NCI-H2107 treated with DMSO at 0.1 percent for 48 hours (cell line): ENCODE measurements at regions not wholly inside any gene's neighbourhood (a gene's known extent, or its start where the extent isn't known, plus 50 kb on each side); places are given as distances from the start of the nearest gene placed in this dataset.
A peak's percentile ranks its signal among the peaks of the same experiment; 100 is the strongest.
"Not testable (repeated sequence)": the region's sequence is repeated elsewhere in the genome, so short reads cannot be mapped to it uniquely, and the experiment has no call there.

Experiments
- DNase-seq: peaks from one replicate; lab custom pipeline; 2025; ENCODE audit not compliant: unreplicated experiment; lab: John Stamatoyannopoulos, UW

DNA sequence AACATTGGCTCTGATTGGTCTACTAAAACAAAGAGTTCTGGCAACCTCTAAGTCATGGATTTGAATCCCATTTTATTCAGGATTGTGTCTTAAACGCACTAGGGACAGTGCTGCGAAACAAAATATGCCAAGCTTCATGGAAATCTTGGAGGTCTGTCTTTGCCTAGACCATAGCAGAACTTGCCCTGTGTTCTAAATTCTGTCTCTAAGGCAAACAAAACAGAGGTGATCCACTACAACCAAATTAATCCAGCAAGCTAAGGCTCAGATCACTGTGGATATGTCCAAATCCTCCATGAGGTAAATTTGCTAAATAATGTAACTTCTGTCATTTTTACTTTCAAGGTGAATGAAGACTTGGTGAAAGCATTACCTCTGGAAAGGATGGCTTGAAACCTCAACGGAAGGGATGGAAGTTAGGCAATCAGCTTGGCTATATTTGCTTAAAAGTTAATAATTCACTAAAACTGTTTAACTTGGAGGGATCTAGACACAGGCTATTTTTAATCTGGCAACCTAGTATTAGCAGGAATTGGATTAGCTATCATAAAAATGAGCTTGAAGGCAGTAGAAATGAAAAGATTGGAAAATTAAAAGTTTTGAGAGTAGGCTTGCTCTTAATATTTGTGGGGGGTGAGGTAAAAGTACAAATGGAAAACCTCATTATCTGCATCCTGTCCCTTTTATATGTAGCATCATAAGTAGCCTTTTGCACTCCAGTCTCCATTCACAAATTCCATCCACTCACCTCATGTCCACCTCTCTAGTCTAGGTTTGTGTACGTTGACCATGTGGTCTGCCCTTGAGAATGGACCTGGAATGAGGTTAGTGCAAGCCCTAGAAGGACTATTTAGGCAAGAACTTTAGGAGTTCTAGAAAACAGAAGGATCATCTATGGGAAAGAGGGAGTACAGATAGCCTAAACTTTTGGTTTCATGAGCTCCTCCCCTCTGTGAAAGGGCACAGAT is 176.2 kb downstream of the SMC2 start:
- DNase-seq, result no peak

DNA sequence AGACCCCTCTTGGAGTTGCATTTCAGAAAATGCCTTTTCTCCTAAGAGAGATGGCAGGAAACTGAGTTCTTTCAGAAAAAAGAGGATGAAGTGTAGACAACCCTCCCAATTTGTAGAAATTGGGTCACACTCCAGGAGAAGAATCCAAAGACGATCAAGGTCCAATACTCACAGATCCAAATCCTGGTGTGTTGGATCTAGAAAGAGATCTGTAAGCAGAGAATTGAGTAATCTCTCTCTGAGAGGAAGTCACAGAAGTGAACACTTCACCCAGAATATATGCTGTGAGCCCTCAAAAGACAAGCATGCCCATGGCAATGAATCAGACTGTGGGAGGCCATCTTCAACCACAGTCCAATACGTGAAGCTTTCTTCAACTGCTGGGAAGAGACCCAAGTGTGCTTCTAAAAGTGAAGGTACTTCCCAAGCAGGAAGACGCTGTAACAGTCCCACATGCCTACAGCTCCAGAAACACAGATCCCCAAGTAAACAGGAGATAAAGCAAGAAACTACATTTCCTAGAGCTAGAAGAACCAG is 182.7 kb downstream of the SMC2 start:
- no peak for DNase-seq

DNA sequence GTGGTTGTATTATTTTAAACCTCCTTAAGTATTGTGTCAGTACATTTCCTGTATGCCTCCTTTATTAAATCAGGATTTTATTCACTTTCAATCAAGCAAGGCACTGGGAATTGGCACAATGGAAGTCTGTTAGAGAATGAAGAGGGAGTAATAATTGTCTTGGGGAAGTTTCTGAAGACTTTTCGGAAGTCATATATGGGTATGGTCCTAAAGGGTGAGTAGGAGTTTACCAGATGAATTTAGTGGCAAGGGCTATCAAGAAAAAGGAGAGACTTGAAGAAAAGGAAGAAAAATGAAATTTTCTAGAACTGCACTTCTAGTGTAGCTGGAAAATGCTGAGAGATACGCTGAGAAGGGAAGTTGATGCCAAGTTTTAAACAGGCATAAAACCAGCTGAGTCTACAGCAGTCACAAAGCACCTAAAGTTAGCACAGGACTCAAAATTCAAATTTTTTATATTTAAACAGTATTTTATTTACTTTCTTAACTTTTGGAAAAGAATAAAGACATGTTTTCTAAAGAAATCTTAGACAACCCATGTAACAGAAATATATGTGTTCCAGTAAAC is 184.9 kb downstream of the SMC2 start:
- no peak for DNase-seq

GRCh38 chr9:104279535-104280177 is 185.5 kb downstream of the SMC2 start:
- no peak for DNase-seq

- no peak for DNase-seq
Observed at GRCh38 chr9:104280178-104280560, 186.1 kb downstream of the SMC2 start.

- DNase-seq, result no peak
Observed at GRCh38 chr9:104280711-104281110, 186.6 kb downstream of the SMC2 start.

GRCh38 chr9:104286187-104286586 is 192.1 kb downstream of the SMC2 start:
- DNase-seq, result no peak

DNA sequence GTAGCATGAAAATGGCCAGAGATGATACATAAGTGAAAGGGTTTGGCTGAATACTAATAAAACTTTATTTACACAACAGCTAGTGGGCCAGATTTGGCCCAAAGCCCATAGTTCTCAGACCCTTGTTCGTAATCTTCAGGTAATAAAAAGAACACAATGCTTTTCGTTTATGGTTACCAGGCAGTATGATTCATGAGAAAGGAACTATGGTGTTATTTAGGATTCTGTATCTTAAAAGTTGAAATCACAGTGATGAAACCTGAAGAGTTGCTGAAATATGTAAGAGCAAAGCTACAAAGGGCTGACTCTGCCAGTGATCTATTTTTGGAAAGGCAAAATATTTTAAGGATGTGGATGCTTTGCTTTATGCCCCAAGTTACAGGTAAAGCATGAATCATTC is 192.7 kb downstream of the SMC2 start:
- DNase-seq, result no peak

DNA sequence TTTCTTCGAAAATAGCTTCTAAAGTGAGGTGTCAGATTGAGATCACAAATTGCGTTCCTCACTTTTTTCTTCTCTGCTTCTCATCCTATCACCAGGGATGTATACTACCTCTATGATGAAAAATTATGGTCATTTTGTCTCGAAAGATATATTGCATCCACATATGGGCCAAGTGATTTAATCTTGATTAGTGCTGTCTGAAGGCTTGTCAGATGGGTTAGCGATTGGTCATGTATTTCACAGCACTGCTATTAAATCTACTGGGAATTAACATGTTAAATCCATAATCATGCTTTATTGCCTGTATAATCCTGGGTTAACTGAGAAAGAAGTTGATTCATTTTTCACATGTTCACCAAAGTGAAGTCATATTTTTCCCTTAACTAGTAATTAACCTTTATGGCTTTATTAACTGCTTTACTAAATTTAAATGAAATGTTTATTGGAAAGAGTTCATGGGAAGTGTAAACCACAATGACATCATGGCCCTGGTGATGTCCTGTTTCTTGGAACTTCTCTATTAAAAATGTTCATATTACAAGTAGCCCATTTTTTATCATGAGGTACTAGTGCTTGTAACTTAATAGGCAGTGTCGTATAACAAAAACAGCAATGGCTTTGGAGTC is 193.3 kb downstream of the SMC2 start:
- no peak for DNase-seq

- no peak for DNase-seq
Observed at GRCh38 chr9:104293877-104294276, 199.8 kb downstream of the SMC2 start.

GRCh38 chr9:104300124-104300523 is 203.9 kb upstream of the OR13F1 start:
- DNase-seq, result no peak

DNA sequence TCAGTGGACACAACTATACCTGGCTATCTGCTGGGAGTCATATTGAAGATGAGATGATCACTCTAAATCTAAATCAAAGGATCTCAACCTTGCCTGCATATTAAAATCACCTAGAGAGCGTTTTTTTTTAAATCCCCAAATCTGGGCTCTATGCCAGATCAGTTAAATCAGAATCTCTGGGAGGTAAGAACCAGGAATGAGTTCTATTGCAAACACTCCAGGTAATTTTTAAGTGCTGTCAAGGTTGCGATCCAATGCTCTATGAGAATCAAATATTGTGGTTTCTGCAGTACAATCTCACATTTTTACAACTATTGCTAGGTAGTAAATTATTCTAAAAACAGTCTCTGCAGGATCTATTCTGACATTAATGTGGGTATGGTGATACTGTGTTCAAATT is 202.3 kb upstream of the OR13F1 start:
- no peak for DNase-seq

GRCh38 chr9:104302775-104303174 is 201.3 kb upstream of the OR13F1 start:
- DNase-seq, result no peak

- DNase-seq, result no peak
Observed at GRCh38 chr9:104304925-104305324, 199.1 kb upstream of the OR13F1 start.

DNA sequence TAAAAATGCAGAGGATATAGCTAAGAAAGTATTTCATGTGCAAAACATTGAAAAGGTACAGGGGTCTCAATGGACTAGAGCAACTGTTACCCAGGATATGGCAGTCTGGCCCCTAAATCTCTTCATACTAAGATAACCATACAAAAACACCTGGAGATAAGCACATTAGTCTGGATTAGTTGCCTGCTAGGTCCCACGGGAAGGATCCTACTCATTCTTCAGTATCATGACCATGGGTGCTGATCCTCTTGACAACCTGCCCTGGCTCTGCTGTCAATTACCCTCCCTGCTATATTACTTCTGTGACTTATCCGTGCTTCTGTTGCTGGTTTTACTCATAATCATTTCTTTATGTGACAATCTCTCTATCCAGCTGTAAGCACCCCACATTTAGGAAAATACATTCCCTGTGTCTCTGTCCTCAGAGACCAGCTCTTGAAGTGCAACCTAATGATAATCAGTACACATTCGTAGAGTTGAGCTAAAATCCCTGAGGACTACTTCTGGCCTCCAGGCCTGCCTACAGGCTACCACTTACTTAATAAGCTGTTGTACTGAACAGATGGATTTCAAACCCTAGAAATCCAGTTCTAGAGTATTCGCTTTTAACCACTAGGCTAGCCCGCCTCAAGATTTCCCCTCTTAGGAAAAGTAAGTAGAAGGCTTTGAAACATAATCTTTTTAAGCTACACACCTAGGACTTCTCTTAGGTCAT is 190.5 kb upstream of the OR13F1 start:
- peak; percentile 25 for DNase-seq

GRCh38 chr9:104316201-104317009 is 187.7 kb upstream of the OR13F1 start:
- not testable (repeated sequence) for DNase-seq

- no peak for DNase-seq
Observed at GRCh38 chr9:104319198-104319597, 184.9 kb upstream of the OR13F1 start.

DNA sequence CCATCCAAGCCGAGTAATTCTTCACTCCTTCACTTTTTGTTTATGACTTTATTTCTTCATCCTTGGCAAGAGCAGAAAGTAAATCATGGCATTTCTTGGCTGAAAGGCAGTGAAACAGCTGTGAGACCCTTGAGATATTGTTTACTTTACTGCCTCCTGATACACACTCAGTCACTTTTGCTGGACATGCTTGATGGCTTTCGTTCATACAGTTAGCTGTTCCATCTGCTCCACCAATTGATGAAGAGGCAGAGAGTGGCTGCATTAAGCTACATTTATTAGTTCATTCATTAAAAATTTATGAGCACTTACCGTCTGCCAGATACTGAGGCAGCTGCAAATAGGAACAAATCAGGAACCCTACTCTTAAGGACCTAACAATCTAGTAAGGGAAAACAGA is 184.4 kb upstream of the OR13F1 start:
- no peak for DNase-seq

GRCh38 chr9:104322596-104322995 is 181.5 kb upstream of the OR13F1 start:
- no peak for DNase-seq
